Activated T-cell treated with anti-CD3 and anti-CD28 coated beads, Interleukin-2, amount 50 U/mL, for 1 hour (primary cell): ENCODE measurements at regions not wholly inside any gene's neighbourhood (a gene's known extent, or its start where the extent isn't known, plus 50 kb on each side); places are given as distances from the start of the nearest gene placed in this dataset.

Experiments used
- DNase-seq: peaks from one replicate; pipeline ENCODE4 v3.0.0-alpha.2; 2020

DNA sequence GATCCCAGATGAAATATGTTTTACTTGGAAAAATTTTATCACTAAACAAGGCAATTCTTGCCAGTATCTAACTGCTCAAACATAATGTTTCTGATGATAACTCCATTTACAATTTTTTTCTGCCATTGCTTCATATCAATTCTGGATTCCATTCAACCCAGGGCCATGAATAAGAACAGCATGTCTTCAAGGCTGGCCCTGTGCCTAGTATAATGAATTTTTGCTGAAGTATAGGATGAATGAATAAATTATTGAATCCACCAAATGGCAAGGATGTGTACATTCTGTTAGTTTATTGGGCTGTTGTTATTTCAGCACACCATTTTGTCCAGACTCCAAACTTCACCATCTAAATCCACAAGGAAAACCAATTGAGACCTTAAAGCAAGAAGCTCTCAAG is 414.7 kb downstream of the HS3ST3B1 start:
- DNase-seq, result no peak

GRCh38 chr17:14712611-14713021 is 411.7 kb downstream of the HS3ST3B1 start:
- DNase-seq, result no peak

GRCh38 chr17:14704121-14704520 is 403.2 kb downstream of the HS3ST3B1 start:
- no peak for DNase-seq

GRCh38 chr17:14701886-14702285 is 401.0 kb downstream of the HS3ST3B1 start:
- DNase-seq, result no peak

- DNase-seq, result no peak
These were observed 398.8 kb downstream of the HS3ST3B1 start for GRCh38 chr17:14699574-14700185.

- no peak for DNase-seq
These were observed 392.5 kb downstream of the HS3ST3B1 start for GRCh38 chr17:14693382-14693781.

GRCh38 chr17:14690704-14691103 is 389.8 kb downstream of the HS3ST3B1 start:
- DNase-seq, result no peak

- DNase-seq, result no peak
These were observed 387.3 kb downstream of the HS3ST3B1 start for GRCh38 chr17:14688134-14688533.

DNA sequence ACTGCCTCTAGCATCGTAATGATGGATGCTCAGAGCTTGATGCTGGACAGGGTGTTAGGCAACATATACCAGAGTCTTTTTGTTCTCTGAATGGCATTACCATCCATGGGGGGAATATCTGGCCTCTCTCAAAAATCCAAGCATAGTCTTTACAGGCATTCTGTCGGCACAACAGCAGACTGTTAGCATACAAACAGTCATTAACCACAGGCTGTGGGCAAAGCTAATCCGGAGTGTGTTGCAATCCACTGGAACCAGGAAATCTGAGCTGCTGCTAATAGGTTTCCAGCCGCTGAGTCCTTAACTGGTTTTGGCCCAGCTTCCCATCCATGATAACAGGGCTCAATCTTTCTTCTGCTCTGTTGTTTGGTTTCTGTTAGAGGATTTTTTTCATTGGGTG is 371.9 kb downstream of the HS3ST3B1 start:
- no peak for DNase-seq

GRCh38 chr17:14670861-14671260 is 370.0 kb downstream of the HS3ST3B1 start:
- no peak for DNase-seq

DNA sequence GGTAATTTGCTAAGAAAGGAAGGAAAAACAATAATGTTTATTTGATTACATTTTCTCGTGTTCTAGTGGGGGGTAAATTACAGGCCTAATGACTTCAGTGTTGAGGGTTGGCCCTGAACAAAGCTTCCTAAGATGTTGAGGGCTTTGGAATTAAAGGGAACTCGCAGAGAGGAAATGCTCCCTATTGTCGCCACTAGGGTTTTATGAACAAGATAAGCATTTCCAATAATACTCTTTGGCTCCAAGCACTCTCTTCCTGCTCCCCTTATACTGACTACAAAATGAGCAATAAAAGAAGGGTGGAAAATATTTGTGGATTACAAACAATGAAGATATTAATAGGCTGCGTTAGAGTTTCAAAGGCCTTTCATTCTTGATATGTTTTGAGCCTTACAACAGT is 363.6 kb downstream of the HS3ST3B1 start:
- no peak for DNase-seq

- no peak for DNase-seq
These were observed 340.2 kb downstream of the HS3ST3B1 start for GRCh38 chr17:14641117-14641516.

- DNase-seq, result no peak
These were observed 336.4 kb downstream of the HS3ST3B1 start for GRCh38 chr17:14637260-14637659.

DNA sequence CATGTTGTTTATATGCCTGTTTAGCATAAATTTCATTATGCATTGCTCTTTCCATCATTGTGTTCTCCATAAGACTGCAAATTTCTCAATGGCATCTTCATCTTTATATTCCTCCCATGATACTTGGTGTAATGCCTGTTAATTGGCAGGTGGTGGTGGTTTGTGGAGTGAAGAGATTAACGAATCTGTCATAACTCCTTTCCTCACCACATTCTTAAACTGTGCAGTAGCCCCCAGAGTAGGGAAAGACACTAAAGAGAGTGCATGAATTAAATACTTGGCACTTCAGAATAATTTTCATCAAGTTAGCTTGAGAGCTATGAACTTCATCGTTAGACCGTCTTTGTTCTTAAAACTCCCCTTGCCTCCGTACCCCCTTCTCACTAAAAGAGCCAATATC is 329.7 kb downstream of the HS3ST3B1 start:
- no peak for DNase-seq

DNA sequence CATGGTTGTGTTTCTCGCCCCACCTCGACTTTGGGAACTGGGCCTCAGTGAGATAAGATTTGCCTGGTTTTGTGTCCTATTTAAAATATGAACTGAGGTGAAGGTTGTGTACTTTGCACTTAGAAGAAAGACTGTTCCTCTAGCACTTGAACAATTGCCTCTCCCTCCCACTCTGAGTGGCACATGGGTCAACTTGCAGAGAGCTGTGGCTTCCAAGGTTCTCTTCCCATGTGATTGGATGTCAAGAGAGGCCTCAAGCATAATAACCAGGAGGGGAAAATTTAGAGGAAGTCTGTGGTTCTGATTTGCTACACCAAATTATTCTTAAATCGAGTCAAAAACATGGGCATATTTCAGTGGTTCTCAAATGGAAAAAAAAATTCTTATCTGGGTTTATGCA is 329.2 kb downstream of the HS3ST3B1 start:
- no peak for DNase-seq

- DNase-seq, result no peak
These were observed 321.8 kb downstream of the HS3ST3B1 start for GRCh38 chr17:14622615-14623101.

DNA sequence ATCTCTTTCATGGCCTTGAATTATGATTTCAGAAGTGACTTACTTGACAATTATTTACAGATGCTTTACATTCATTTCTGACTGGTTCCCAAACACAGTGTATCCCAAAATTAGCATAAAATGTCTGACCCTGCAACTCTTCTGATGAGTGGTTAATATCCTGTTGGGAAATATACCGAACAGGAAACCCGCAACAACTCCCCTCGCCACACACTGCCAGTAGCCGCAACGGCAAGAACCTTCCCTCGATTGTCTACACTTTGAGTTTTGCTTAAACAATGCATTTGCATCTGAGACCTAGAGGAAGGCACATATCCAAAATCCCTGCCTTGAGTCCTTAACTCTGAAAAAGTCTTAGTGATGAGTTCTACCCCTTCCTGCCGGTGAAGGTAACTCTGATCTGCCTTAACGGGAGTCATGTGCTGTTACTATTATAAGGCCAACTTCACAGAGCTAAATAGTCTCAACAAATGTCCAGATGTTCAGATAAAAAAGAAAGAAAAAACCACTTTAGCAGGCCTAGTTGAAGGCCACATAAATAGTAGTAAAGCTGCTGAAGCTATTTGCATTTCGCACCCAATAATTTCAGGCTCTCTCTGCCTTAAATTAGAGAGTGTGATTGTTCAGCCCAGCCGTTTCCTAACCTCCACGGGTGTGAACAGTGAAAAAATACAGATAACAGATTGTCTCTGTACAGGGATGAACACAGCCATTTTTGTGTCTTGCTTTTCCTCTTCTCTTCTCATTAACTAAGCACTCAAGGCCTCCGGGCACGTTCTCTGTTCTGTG is 321.1 kb downstream of the HS3ST3B1 start:
- no peak for DNase-seq

GRCh38 chr17:14619821-14620220 is 318.9 kb downstream of the HS3ST3B1 start:
- DNase-seq, result no peak

- no peak for DNase-seq
These were observed 315.6 kb downstream of the HS3ST3B1 start for GRCh38 chr17:14616528-14616927.

- DNase-seq, result no peak
These were observed 304.4 kb downstream of the HS3ST3B1 start for GRCh38 chr17:14605267-14605599.

GRCh38 chr17:14604591-14605266 is 303.8 kb downstream of the HS3ST3B1 start:
- no peak for DNase-seq

GRCh38 chr17:14596224-14596623 is 295.3 kb downstream of the HS3ST3B1 start:
- DNase-seq, result no peak

GRCh38 chr17:14595656-14596055 is 294.8 kb downstream of the HS3ST3B1 start:
- no peak for DNase-seq

GRCh38 chr17:14594690-14595089 is 293.8 kb downstream of the HS3ST3B1 start:
- DNase-seq, result no peak
